SK-N-SH treated with all-trans-retinoic acid at 6 μM for 48 hours (cell line): ENCODE measurements at regions not wholly inside any gene's neighbourhood (a gene's known extent, or its start where the extent isn't known, plus 50 kb on each side); places are given as distances from the start of the nearest gene placed in this dataset.

Experiments used
- BACH2 ChIP-seq: fragments of 250-450 bp; sonication (Bioruptor Pico); IDR thresholded peaks from 2 replicates; pipeline ENCODE4 v1.9.0; 2021; ENCODE audit warnings: mild to moderate bottlenecking, borderline replicate concordance
- GLIS3 ChIP-seq: fragments of 250-450 bp; sonication (Bioruptor Pico); IDR thresholded peaks from 2 replicates; pipeline ENCODE4 v1.5.0; 2020; ENCODE audit warnings: mild to moderate bottlenecking, moderate library complexity
- ISL1 ChIP-seq: fragments of 250-450 bp; sonication (Bioruptor Pico); IDR thresholded peaks from 2 replicates; pipeline ENCODE4 v2.1.2; 2022; ENCODE audit warnings: mild to moderate bottlenecking, moderate library complexity
- OSR1 ChIP-seq: fragments of 250-450 bp; sonication (Bioruptor Pico); IDR thresholded peaks from 2 replicates; pipeline ENCODE4 v1.8.0; 2022; ENCODE audit warnings: moderate library complexity, mild to moderate bottlenecking, inconsistent platforms
- PATZ1 ChIP-seq: fragments of 250-450 bp; sonication (Bioruptor Pico); IDR thresholded peaks from 2 replicates; pipeline ENCODE4 v1.8.0; 2020; ENCODE audit warnings: mild to moderate bottlenecking, moderate library complexity, borderline replicate concordance
- RARB ChIP-seq: fragments of 250-450 bp; sonication (Bioruptor Pico); IDR thresholded peaks from 2 replicates; pipeline ENCODE4 v1.8.0; 2021; ENCODE audit warnings: mild to moderate bottlenecking, moderate library complexity
- SNAI2 ChIP-seq: fragments of 250-450 bp; sonication (Bioruptor Pico); IDR thresholded peaks from 2 replicates; pipeline ENCODE4 v1.5.0; 2020; ENCODE audit warnings: mild to moderate bottlenecking, moderate library complexity
- TOX ChIP-seq: fragments of 250-450 bp; sonication (Bioruptor Pico); IDR thresholded peaks from 2 replicates; pipeline ENCODE4 v1.8.0; 2021; ENCODE audit warnings: mild to moderate bottlenecking, moderate library complexity, borderline replicate concordance
- ZC3H10 ChIP-seq: fragments of 250-450 bp; sonication (Bioruptor Pico); IDR thresholded peaks from 2 replicates; pipeline ENCODE4 v1.5.1; 2021; ENCODE audit warnings: mild to moderate bottlenecking, moderate library complexity
- ZFP3 ChIP-seq: fragments of 250-450 bp; sonication (Bioruptor Pico); IDR thresholded peaks from 2 replicates; pipeline ENCODE4 v1.5.0; 2020; ENCODE audit warnings: mild to moderate bottlenecking, moderate library complexity
- ZFP30 ChIP-seq: fragments of 450-650 bp; formaldehyde crosslinking; IDR thresholded peaks from 2 replicates; pipeline ENCODE4 v1.5.0; 2022; ENCODE audit warnings: mild to moderate bottlenecking, moderate library complexity
- ZNF8 ChIP-seq: fragments of 450-650 bp; formaldehyde crosslinking; IDR thresholded peaks from 2 replicates; pipeline ENCODE4 v1.5.0; 2020; ENCODE audit warnings: mild to moderate bottlenecking, moderate library complexity
- TF ChIP-seq, protein P1 (sequence below): fragments of 250-450 bp; sonication (Bioruptor Pico); IDR thresholded peaks from 2 replicates; pipeline ENCODE4 v1.5.1; 2021; ENCODE audit warnings: mild to moderate bottlenecking, moderate library complexity

DNA sequence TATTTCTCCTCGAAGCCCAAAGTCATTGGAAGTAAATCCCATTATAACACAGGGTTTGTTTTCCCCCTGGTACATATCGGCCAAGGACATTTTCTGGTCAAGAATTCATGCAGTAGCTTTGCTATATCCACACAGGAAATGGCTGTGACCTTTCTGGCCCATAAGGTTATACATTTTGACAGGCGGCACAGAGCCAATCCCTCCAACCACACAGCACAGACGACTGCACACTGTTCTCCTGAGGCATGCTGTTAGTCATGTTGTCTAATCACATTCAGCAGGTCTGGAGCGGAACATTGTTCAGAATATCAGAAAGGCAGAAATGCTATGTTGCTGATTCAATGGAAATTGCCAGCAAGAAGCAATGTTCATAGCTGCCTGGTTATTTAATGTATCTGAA, 742.3 kb upstream of the SLC8A1 start:
- TF ChIP-seq GLIS3 (no peak; the same call in 1 of the 2 replicates), ZNF8 (CRISPR knock-in tag) (no peak), PATZ1 (CRISPR knock-in tag) (no peak), SNAI2 (CRISPR knock-in tag) (no peak), ZC3H10 (CRISPR knock-in tag) (no peak), BACH2 (CRISPR knock-in tag) (no peak), TOX (CRISPR knock-in tag) (no peak), ISL1 (CRISPR knock-in tag) (peak; percentile 57; the same call in 1 of the 2 replicates), OSR1 (CRISPR knock-in tag) (no peak), RARB (CRISPR knock-in tag) (no peak), ZFP30 (CRISPR knock-in tag) (no peak), ZFP3 (0 out of 2 replicates have a peak, but pooled peaks have one; percentile 36)
- TF ChIP-seq, protein P1, sequence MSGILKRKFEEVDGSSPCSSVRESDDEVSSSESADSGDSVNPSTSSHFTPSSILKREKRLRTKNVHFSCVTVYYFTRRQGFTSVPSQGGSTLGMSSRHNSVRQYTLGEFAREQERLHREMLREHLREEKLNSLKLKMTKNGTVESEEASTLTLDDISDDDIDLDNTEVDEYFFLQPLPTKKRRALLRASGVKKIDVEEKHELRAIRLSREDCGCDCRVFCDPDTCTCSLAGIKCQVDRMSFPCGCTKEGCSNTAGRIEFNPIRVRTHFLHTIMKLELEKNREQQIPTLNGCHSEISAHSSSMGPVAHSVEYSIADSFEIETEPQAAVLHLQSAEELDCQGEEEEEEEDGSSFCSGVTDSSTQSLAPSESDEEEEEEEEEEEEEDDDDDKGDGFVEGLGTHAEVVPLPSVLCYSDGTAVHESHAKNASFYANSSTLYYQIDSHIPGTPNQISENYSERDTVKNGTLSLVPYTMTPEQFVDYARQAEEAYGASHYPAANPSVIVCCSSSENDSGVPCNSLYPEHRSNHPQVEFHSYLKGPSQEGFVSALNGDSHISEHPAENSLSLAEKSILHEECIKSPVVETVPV = no peak
